ENCODE measurements at regions not wholly inside any gene's neighbourhood (a gene's known extent, or its start where the extent isn't known, plus 50 kb on each side); places are given as distances from the start of the nearest gene placed in this dataset.

DNA sequence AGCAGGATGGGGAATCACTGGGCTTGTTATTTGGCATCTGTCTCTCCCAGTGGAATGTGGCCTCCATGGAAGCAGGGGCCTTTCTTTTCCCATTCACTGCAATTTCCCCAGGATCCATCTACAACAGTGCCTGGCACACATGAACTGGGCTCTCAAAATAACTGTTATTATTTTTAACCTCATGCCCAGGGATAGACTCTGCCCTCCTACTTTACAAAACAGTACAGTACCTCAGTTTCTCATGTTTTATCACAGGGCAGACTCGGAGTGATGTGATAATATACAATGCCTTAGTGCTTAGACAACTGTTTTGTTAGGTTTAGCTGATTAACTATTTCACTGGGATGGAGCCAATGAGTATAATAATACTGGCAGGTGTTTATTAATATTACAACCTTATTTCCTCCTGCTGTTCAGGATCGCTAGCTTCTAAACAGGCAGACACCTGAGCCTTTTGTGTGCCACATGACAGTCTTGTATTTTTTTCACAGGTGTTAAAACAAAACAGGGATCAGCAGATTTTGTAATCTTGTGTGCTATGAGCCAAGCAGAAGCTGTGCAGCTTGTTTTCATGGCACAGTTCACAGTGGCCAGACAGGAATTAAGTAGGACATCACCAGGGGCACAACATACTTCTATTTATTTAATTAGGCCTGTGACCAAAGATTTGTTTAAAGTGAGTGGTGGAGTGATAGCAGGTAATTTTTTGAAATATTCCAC is 157.7 kb upstream of the EYA4 start:
- TF ChIP-seq CTCF (IDR thresholded peaks at IDR 0.05) (no peak), POLR2AphosphoS5 (IDR thresholded peaks at IDR 0.05) (no peak), POLR2A (IDR thresholded peaks at IDR 0.05) (no peak), EP300 (IDR thresholded peaks at IDR 0.05) (no peak)
